ENCODE measurements at regions not wholly inside any gene's neighbourhood (a gene's known extent, or its start where the extent isn't known, plus 50 kb on each side); places are given as distances from the start of the nearest gene placed in this dataset.

GRCh38 chr9:2425676-2426075 lies 195.9 kb upstream of the VLDLR start:
- no peak for TF ChIP-seq EZH2 (IDR thresholded peaks at IDR 0.05; ENCODE audit: insufficient read depth, low read length)
- no peak for TF ChIP-seq CTCF (IDR thresholded peaks at IDR 0.05; ENCODE audit: insufficient read depth, low read depth, low read length)

All from astrocyte (in vitro differentiated cells and primary cell).